Retinal pigment epithelial cell (primary cell): ENCODE measurements at regions not wholly inside any gene's neighbourhood (a gene's known extent, or its start where the extent isn't known, plus 50 kb on each side); places are given as distances from the start of the nearest gene placed in this dataset.

Source experiments
- DNase-seq: peaks from one replicate; pipeline ENCODE4 v3.0.0-alpha.2; 2010; ENCODE audit warnings: low read depth
- H3K4me3 ChIP-seq: 2 replicates; pipeline ENCODE4 v1.5.1; 2011; ENCODE audit warnings: mild to moderate bottlenecking, low read length, control low read depth, moderate library complexity
- TF ChIP-seq, protein P1 (sequence below): conservative IDR thresholded peaks from 2 replicates; pipeline ENCODE4 v1.5.1; 2011; ENCODE audit warnings: low read depth, low read length, control low read depth, inconsistent platforms

DNA sequence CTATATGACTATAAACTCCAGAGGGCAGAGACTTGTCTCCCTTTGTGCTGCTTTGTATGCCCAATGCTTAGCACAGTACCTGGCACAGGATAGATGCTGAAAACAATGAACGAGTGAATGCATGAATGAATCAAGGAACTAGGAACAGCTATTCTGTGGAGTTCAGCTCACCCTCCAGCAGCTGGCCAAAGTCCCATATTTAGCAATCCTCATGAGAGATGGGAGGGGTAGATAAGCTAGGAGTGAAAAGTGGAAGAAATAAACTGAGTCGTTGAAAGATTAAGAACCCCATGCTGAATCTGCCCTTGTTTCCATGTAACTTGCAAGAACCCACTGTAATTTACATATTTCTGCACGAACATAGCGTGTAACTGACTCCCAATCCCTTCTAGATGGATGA lies 106.5 kb downstream of the MAFB start:
- TF ChIP-seq, protein P1, sequence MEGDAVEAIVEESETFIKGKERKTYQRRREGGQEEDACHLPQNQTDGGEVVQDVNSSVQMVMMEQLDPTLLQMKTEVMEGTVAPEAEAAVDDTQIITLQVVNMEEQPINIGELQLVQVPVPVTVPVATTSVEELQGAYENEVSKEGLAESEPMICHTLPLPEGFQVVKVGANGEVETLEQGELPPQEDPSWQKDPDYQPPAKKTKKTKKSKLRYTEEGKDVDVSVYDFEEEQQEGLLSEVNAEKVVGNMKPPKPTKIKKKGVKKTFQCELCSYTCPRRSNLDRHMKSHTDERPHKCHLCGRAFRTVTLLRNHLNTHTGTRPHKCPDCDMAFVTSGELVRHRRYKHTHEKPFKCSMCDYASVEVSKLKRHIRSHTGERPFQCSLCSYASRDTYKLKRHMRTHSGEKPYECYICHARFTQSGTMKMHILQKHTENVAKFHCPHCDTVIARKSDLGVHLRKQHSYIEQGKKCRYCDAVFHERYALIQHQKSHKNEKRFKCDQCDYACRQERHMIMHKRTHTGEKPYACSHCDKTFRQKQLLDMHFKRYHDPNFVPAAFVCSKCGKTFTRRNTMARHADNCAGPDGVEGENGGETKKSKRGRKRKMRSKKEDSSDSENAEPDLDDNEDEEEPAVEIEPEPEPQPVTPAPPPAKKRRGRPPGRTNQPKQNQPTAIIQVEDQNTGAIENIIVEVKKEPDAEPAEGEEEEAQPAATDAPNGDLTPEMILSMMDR, result no peak
- no peak for DNase-seq
- no peak overlapping the region for H3K4me3 ChIP-seq

DNA sequence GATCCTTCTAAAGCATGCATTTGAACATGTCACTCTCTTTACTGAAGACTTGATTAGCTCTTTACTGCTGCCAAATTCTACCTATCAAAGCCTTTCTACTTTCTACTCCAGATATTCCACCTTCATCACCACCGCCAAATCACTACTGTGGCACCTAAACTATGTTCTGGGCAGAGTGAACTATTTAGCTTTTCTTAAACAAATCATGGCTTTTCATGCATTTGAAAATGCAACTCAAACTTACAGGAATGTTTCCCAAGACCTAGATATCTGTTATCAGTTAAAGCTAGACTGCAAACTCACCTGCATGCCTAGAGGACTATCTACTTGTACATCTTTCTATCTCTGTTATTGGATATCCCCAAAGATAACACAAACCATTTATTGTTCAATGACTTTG lies 109.3 kb downstream of the MAFB start:
- TF ChIP-seq, protein P1, result no peak
- H3K4me3 ChIP-seq, result no peak overlapping the region
- no peak for DNase-seq

DNA sequence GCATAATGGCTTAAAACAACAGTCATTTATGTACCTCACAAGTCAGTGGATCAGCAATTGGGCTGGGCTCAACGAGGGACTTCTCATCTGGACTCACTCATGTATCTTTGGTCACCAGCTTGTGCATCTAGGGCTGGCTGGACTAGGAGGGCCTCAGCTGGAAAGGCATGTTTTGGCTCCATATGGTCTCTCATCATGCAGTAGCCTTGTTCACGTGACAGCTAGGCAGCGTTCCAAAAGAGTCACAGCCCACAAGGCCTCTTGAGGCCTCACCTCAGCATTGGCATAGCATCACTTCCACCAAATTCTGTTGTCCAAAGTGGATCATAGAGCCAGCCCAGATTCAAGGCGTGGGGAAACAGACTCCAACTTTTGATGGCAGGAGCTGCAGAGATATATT lies 110.1 kb downstream of the MAFB start:
- no peak for DNase-seq
- no peak overlapping the region for H3K4me3 ChIP-seq
- TF ChIP-seq, protein P1, result no peak

DNA sequence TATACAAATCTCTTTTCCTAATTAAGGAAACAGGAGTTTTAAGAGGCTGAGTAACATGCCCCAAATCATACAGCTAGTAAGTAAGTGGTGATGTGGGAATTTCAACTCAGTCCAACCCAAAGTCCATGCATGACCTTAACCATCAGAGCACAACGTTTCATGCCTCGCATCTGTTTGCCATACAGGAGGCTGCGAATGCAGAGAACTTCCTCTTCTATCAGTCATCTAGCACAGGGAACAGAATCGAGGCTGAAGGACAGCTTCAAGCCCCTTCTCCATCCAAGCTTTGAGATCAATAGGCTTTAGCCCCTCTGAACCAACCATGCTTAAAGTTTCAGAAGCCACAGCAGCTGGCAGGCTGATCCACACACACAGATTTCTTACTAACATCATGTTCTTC lies 113.2 kb downstream of the MAFB start:
- TF ChIP-seq, protein P1, result no peak
- no peak for DNase-seq
- no peak overlapping the region for H3K4me3 ChIP-seq

DNA sequence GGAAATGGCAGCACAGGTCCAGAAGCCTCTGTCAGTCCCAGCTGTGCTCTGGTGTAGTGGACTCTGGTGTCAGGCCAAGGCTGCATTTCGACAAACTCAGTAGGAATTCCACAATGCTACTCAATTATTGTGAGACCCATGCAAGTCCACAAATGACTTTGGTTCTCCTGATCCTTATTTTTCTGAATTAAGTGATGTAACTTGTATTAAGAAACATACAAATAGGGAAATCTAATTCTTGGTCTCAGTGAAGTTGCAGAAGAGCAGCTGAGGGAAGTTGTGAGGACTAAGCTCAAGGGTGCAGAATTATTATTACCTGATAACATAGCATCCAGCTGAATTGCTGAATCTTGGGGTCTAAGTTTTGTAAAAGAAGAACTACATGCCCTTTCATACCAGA lies 116.8 kb downstream of the MAFB start:
- no peak overlapping the region for H3K4me3 ChIP-seq
- no peak for DNase-seq
- TF ChIP-seq, protein P1, result no peak

DNA sequence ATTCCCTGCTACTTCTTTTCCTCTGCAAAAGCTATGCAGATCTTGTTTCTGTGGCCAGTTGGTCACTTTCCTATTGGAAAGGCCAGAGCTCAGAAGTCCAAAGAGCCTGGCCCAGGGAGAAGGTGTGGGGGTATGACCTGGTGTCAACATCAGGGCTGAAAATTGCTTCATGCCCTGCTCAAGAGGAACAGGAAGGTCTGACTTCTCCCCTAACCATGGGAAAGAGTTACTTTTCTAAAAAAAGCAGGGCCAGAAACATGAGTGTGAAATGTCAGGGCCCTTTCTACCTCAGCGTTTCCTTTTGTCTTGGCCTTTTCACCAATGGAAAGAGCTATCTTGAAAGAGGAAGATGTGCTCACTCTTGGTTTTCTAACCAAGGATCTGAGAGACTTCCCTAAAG lies 117.4 kb downstream of the MAFB start:
- TF ChIP-seq, protein P1, result no peak

DNA sequence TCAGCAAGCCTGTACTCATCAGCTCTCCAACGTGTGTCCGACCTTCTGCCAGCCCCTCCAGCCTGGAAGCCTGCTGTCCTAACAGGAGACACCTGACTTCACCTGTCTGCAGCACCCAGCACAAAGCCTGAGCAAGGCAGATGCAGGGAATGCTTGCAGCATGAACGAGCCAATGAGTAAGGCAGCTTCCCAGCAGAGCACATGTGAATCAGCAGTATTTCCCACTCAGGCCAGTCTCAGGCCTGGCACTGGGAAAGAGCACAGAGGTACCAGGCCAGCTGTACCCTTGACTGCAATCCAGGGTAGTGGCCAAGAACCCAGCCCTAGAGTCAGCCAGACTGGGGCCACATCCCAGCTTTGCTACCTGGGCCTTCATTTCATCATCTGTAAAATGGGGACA lies 120.8 kb downstream of the MAFB start:
- no peak overlapping the region for H3K4me3 ChIP-seq
- TF ChIP-seq, protein P1, result no peak
- DNase-seq, result no peak

More for the DNA sequence above, 117.4 kb downstream of the MAFB start:
- DNase-seq, result no peak
- no peak overlapping the region for H3K4me3 ChIP-seq
